ENCODE measurements at regions not wholly inside any gene's neighbourhood (a gene's known extent, or its start where the extent isn't known, plus 50 kb on each side); places are given as distances from the start of the nearest gene placed in this dataset.

- Histone ChIP-seq H3K4me3 (no peak overlapping the region), H3K9ac (ENCODE audit: low read depth in 2 of 2, low read length in 2 of 2) (no peak overlapping the region), H3K27ac (no peak overlapping the region), H3K27me3 (no peaks in the 10 kb centered on the region), H3K4me1 (no peaks in the 10 kb centered on the region), H3K9me3 (no peaks in the 10 kb centered on the region), H3K36me3 (no peaks in the 10 kb centered on the region)
- intact Hi-C loops (cut with DNase I): no loop called here
- no peak for TF ChIP-seq CTCF (IDR thresholded peaks at IDR 0.05)
- DNase-seq: no peak
These were observed 87.1 kb upstream of the IKZF1 start for GRCh38 chr7:50217401-50217800.

- intact Hi-C loops (cut with DNase I): no loop called here
- H3K27me3 ChIP-seq: no peaks in the 10 kb centered on the region
- TF ChIP-seq CTCF (IDR thresholded peaks at IDR 0.05): no peak
These were observed 87.9 kb upstream of the IKZF1 start for GRCh38 chr7:50216626-50217025.

GRCh38 chr7:50214771-50215170 is 89.7 kb upstream of the IKZF1 start:
- Histone ChIP-seq H3K27ac (no peak overlapping the region), H3K36me3 (no peaks in the 10 kb centered on the region), H3K4me1 (no peaks in the 10 kb centered on the region), H3K27me3 (no peaks in the 10 kb centered on the region), H3K9ac (ENCODE audit: low read depth in 2 of 2, low read length in 2 of 2) (no peak overlapping the region), H3K9me3 (no peaks in the 10 kb centered on the region), H3K4me3 (no peak overlapping the region)
- no peak for DNase-seq
- intact Hi-C loops (cut with DNase I): no loop called here
- no peak for TF ChIP-seq CTCF (IDR thresholded peaks at IDR 0.05)

More at GRCh38 chr7:50216626-50217025, 87.9 kb upstream of the IKZF1 start:
- no peaks in the 10 kb centered on the region for H3K9me3 ChIP-seq
- no peak overlapping the region for H3K27ac ChIP-seq
- H3K4me1 ChIP-seq: no peaks in the 10 kb centered on the region
- no peak for DNase-seq
- H3K9ac ChIP-seq (ENCODE audit: low read depth in 2 of 2, low read length in 2 of 2): no peak overlapping the region
- no peaks in the 10 kb centered on the region for H3K36me3 ChIP-seq
- no peak overlapping the region for H3K4me3 ChIP-seq

GRCh38 chr7:50214126-50214670 is 90.3 kb upstream of the IKZF1 start:
- H3K9ac ChIP-seq (ENCODE audit: low read depth in 2 of 2, low read length in 2 of 2): no peak overlapping the region
- no peaks in the 10 kb centered on the region for H3K36me3 ChIP-seq
- H3K9me3 ChIP-seq: no peaks in the 10 kb centered on the region
- intact Hi-C loops (cut with DNase I): no loop called here
- H3K27ac ChIP-seq: no peak overlapping the region
- no peak for TF ChIP-seq CTCF (IDR thresholded peaks at IDR 0.05)
- no peak for DNase-seq
- H3K4me1 ChIP-seq: no peaks in the 10 kb centered on the region
- H3K27me3 ChIP-seq: no peaks in the 10 kb centered on the region
- no peak overlapping the region for H3K4me3 ChIP-seq

- no peaks in the 10 kb centered on the region for H3K4me1 ChIP-seq
- no peak overlapping the region for H3K27ac ChIP-seq
- intact Hi-C loops (cut with DNase I): no loop called here
- no peaks in the 10 kb centered on the region for H3K36me3 ChIP-seq
- no peaks in the 10 kb centered on the region for H3K27me3 ChIP-seq
- no peak overlapping the region for H3K4me3 ChIP-seq
- TF ChIP-seq CTCF (IDR thresholded peaks at IDR 0.05): no peak
- H3K9ac ChIP-seq (ENCODE audit: low read depth in 2 of 2, low read length in 2 of 2): no peak overlapping the region
- H3K9me3 ChIP-seq: no peaks in the 10 kb centered on the region
- DNase-seq: no peak
These were observed 90.9 kb upstream of the IKZF1 start for GRCh38 chr7:50213622-50214017.

All from colonic mucosa (tissue), 4 donors.